ENCODE measurements at regions not wholly inside any gene's neighbourhood (a gene's known extent, or its start where the extent isn't known, plus 50 kb on each side); places are given as distances from the start of the nearest gene placed in this dataset.

- TF ChIP-seq CTCF (IDR thresholded peaks at IDR 0.05) = no peak
- no peak for TF ChIP-seq EP300 (IDR thresholded peaks at IDR 0.05)
- no peak for TF ChIP-seq POLR2A (IDR thresholded peaks at IDR 0.05)
Observed at GRCh38 chr2:193701484-193701883, 1506.8 kb upstream of the TMEFF2 start.

All from sigmoid colon (tissue), 4 donors.